ENCODE measurements at regions not wholly inside any gene's neighbourhood (a gene's known extent, or its start where the extent isn't known, plus 50 kb on each side); places are given as distances from the start of the nearest gene placed in this dataset.

DNA sequence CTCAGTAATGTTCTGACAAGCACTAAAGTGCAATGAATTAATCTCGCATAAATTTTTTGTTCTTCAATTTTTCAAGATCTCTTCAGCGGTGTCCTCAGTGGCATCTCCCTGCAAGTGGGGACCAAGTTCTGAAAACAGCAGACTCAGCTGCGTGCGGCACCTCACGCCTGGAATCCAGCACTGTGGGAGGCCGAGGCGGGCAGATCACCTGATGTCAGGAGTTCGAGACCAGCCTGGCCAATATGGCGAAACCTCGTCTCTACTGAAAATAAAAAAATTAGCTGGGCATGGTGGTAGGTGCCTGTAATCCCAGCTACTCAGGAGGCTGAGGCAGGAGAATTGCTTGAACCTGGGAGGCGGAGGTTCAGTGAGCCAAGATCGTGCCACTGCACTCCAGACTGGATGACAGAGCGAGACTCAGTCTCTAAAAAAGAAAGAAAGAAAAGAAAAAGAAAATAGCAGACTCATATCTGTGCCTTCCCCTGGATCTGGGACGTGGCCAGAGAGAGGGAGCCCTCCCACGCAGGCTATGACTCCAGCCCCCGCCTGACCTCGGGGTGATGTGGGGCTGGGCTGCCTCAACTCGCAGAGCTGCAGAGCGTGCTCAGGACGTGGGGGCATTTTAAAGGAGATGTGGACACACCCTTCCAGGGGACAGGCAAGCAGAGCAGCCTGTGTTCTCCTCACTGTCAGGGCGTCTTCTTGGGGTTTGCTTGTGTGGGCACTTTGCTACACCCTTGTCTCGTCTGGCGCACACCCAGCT is 346.6 kb downstream of the BRD1 start:
- POLR2A ChIA-PET, result no interaction called here
- Histone ChIP-seq H3K27me3 (ENCODE audit: control insufficient read depth, insufficient read depth, low read length) (no peaks in the 10 kb centered on the region), H3K4me3 (ENCODE audit: low read depth, low read length) (no peak overlapping the region), H3K36me3 (ENCODE audit: control insufficient read depth, insufficient read depth, low read length) (no peaks in the 10 kb centered on the region)
- no peak for DNase-seq (ENCODE audit: low read depth)
- TF ChIP-seq, protein P1, sequence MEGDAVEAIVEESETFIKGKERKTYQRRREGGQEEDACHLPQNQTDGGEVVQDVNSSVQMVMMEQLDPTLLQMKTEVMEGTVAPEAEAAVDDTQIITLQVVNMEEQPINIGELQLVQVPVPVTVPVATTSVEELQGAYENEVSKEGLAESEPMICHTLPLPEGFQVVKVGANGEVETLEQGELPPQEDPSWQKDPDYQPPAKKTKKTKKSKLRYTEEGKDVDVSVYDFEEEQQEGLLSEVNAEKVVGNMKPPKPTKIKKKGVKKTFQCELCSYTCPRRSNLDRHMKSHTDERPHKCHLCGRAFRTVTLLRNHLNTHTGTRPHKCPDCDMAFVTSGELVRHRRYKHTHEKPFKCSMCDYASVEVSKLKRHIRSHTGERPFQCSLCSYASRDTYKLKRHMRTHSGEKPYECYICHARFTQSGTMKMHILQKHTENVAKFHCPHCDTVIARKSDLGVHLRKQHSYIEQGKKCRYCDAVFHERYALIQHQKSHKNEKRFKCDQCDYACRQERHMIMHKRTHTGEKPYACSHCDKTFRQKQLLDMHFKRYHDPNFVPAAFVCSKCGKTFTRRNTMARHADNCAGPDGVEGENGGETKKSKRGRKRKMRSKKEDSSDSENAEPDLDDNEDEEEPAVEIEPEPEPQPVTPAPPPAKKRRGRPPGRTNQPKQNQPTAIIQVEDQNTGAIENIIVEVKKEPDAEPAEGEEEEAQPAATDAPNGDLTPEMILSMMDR (IDR thresholded peaks at IDR 0.05; ENCODE audit: insufficient read depth, low read depth, low read length), result no peak
- CTCF ChIA-PET, result no interaction called here

DNA sequence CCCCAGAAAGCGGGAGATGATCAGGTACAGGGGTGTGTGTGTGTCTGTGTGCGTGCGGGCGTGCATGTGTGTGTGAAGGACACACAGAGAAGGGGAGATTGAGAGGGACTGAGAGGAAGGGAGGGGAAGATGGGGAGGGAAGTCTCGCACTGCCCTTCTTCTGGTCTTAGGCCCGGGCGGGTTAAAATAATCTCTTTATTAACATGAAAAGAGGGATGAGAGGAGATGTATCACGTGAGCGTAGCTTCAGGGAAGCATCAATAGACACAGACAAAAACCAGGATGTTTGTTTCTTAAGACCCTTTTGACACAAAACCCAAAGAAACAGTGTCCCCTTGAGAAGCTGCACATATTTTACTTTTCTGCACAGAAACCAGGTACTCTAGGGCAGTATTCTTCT is 347.3 kb downstream of the BRD1 start:
- POLR2A ChIA-PET, result no interaction called here

DNA sequence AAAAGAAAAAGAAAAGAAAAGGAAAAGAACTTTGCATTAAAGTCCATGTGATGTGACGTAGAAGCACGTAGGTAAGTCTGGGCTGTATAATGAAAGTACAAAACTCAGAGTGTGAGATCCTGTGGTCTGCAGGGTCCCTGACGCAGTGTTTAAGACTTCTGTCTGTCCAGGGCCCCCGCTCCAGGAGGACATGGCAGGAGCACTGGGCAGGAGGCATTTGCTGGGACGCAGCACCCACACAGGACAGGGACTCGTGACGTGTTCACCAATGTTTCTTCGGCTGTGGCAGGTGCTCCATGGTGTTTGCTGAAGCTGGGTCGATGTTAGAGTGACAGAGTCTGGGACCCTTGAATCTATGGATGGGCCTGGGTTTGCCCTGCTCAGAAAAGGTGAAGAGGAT is 348.1 kb downstream of the BRD1 start:
- H3K27me3 ChIP-seq (ENCODE audit: control insufficient read depth, insufficient read depth, low read length), result no peaks in the 10 kb centered on the region
- no peak for DNase-seq (ENCODE audit: low read depth)
- TF ChIP-seq, protein P1 (IDR thresholded peaks at IDR 0.05; ENCODE audit: insufficient read depth, low read depth, low read length), result no peak
- ChIA-PET POLR2A (no interaction called here), CTCF (no interaction called here)
- no peak overlapping the region for H3K4me3 ChIP-seq (ENCODE audit: low read depth, low read length)
- no peaks in the 10 kb centered on the region for H3K36me3 ChIP-seq (ENCODE audit: control insufficient read depth, insufficient read depth, low read length)

More for the DNA sequence above, 347.3 kb downstream of the BRD1 start:
- CTCF ChIA-PET, result no interaction called here
- no peak overlapping the region for H3K4me3 ChIP-seq (ENCODE audit: low read depth, low read length)
- no peak for DNase-seq (ENCODE audit: low read depth)
- H3K36me3 ChIP-seq (ENCODE audit: control insufficient read depth, insufficient read depth, low read length), result no peaks in the 10 kb centered on the region
- H3K27me3 ChIP-seq (ENCODE audit: control insufficient read depth, insufficient read depth, low read length), result no peaks in the 10 kb centered on the region
- TF ChIP-seq, protein P1 (IDR thresholded peaks at IDR 0.05; ENCODE audit: insufficient read depth, low read depth, low read length), result no peak

DNA sequence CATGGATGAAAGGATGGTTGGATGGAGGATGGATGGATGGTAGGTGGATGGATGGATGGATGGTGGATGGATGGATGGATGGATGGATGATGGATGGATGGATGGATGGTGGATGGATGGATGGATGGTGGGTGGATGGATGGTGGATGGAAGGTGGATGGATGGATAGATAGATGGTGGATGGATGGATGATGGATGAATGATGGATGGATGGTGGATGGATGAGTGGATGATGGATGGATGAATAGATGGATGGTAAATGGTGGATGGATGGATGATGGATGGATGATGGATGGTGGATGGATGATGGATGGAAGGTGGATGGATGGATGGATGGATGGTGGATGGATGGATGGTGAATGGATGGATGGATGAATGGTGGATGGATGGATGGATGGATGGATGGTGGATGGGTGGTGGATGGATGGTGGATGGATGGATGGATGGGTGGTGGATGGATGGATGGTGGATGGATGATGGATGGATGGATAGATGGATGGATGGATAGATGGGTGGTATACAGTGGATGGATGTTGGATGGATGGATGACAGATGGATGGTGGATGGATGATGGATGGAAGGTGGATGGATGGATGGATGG is 350.8 kb downstream of the BRD1 start:
- CTCF ChIA-PET, result no interaction called here
- POLR2A ChIA-PET, result no interaction called here
- Histone ChIP-seq H3K27me3 (ENCODE audit: control insufficient read depth, insufficient read depth, low read length) (no peaks in the 10 kb centered on the region), H3K36me3 (ENCODE audit: control insufficient read depth, insufficient read depth, low read length) (no peaks in the 10 kb centered on the region), H3K4me3 (ENCODE audit: low read depth, low read length) (no peak overlapping the region)
- TF ChIP-seq, protein P1 (IDR thresholded peaks at IDR 0.05; ENCODE audit: insufficient read depth, low read depth, low read length), result no peak
- no peak for DNase-seq (ENCODE audit: low read depth)

DNA sequence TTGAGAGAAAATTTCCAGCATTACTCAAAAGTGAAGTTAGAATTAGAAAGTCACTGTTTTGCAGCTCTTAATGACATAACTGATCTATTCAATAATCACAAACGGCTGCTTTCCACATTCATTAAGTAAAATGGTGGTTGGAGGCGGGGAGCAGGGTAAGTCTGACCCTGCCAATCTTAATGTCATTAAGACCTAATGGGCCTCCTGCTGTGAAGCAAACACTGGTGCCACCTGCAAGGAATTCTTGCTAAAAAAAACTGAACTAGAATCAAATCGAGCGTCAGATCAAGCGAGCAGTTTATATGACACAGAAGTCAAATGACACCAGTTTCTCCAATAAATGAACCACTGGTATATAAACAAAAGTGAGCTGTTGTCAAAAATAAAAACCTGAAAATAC is 351.5 kb downstream of the BRD1 start:
- Histone ChIP-seq H3K36me3 (ENCODE audit: control insufficient read depth, insufficient read depth, low read length) (no peaks in the 10 kb centered on the region), H3K27me3 (ENCODE audit: control insufficient read depth, insufficient read depth, low read length) (no peaks in the 10 kb centered on the region), H3K4me3 (ENCODE audit: low read depth, low read length) (no peak overlapping the region)
- DNase-seq (ENCODE audit: low read depth), result no peak
- CTCF ChIA-PET, result no interaction called here
- POLR2A ChIA-PET, result no interaction called here
- TF ChIP-seq, protein P1 (IDR thresholded peaks at IDR 0.05; ENCODE audit: insufficient read depth, low read depth, low read length), result no peak

All from BJ (cell line).